A673 (cell line): ENCODE measurements at regions not wholly inside any gene's neighbourhood (a gene's known extent, or its start where the extent isn't known, plus 50 kb on each side); places are given as distances from the start of the nearest gene placed in this dataset.
"Not testable (repeated sequence)": the region's sequence is repeated elsewhere in the genome, so short reads cannot be mapped to it uniquely, and the experiment has no call there.

ENCODE experiments used
- CTCF ChIP-seq: fragments of 300-800, 200-600 bp; sonication (generic); conservative IDR thresholded peaks from 2 replicates; pipeline ENCODE4 v1.5.1; 2017; ENCODE audit warnings: low read depth, mild to moderate bottlenecking, antibody characterized with exemption, low read length, moderate library complexity, mixed read lengths
- EZH2 ChIP-seq: fragments of 200-600 bp; sonication (generic); IDR thresholded peaks from 2 replicates; pipeline ENCODE4 v1.6.1; 2017; ENCODE audit warnings: borderline replicate concordance, low read depth, mild to moderate bottlenecking, mixed read lengths, antibody characterized with exemption, low read length; ENCODE audit not compliant: poor library complexity, severe bottlenecking

GRCh38 chr5:89634176-89634575 is 751.2 kb upstream of the MEF2C start:
- not testable (repeated sequence) for TF ChIP-seq CTCF, EZH2
